ENCODE measurements at regions not wholly inside any gene's neighbourhood (a gene's known extent, or its start where the extent isn't known, plus 50 kb on each side); places are given as distances from the start of the nearest gene placed in this dataset.

GRCh38 chr10:83050815-83051214 is 1088.5 kb upstream of the GHITM start:
- no peaks in the 10 kb centered on the region for H3K36me3 ChIP-seq (ENCODE audit: insufficient read depth, low read length)
- no peak for DNase-seq (ENCODE audit: low read depth)
- Mint-ChIP-seq H3K27ac (ENCODE audit: unreplicated experiment) (no peak overlapping the region), H3K4me3 (ENCODE audit: unreplicated experiment) (no peak overlapping the region), H3K9me3 (ENCODE audit: unreplicated experiment) (no peaks in the 10 kb centered on the region), H3K27me3 (ENCODE audit: low read depth, unreplicated experiment) (no peaks in the 10 kb centered on the region), H3K36me3 (ENCODE audit: low read depth, unreplicated experiment) (no peaks in the 10 kb centered on the region), H3K4me1 (ENCODE audit: low read depth, unreplicated experiment) (no peaks in the 10 kb centered on the region)
- H3K4me2 ChIP-seq (ENCODE audit: low read length), result no peak overlapping the region
- no peak overlapping the region for H3K4me3 ChIP-seq (ENCODE audit: insufficient read depth, low read depth, low read length)
- no peaks in the 10 kb centered on the region for H3K79me2 ChIP-seq (ENCODE audit: insufficient read depth, low read length)
- TF ChIP-seq CTCF (IDR thresholded peaks at IDR 0.05; ENCODE audit: insufficient read depth, low read depth, low read length), result no peak
- TF ChIP-seq EZH2 (IDR thresholded peaks at IDR 0.05; ENCODE audit: insufficient read depth, low read length), result no peak
- H3K9me3 ChIP-seq (ENCODE audit: insufficient read depth, low read depth, low read length), result no peaks in the 10 kb centered on the region
- H3K4me1 ChIP-seq (ENCODE audit: insufficient read depth, low read length), result no peaks in the 10 kb centered on the region
- H3K9ac ChIP-seq (ENCODE audit: low read length), result no peak overlapping the region
- no peak for FAIRE-seq
- H3K27ac ChIP-seq (ENCODE audit: low read depth, low read length), result no peak overlapping the region
- H2AFZ ChIP-seq (ENCODE audit: low read depth, low read length), result no peak overlapping the region
- H3K27me3 ChIP-seq (ENCODE audit: insufficient read depth, low read length), result no peaks in the 10 kb centered on the region
- H4K20me1 ChIP-seq (ENCODE audit: insufficient read depth, low read length), result no peaks in the 10 kb centered on the region

GRCh38 chr10:83062871-83063270 is 1076.4 kb upstream of the GHITM start:
- Histone ChIP-seq H3K9me3 (ENCODE audit: insufficient read depth, low read depth, low read length) (no peaks in the 10 kb centered on the region), H3K4me2 (ENCODE audit: low read length) (no peak overlapping the region), H2AFZ (ENCODE audit: low read depth, low read length) (no peak overlapping the region), H3K27me3 (ENCODE audit: insufficient read depth, low read length) (no peaks in the 10 kb centered on the region), H3K4me1 (ENCODE audit: insufficient read depth, low read length) (no peaks in the 10 kb centered on the region), H3K4me3 (ENCODE audit: insufficient read depth, low read depth, low read length) (no peak overlapping the region), H3K79me2 (ENCODE audit: insufficient read depth, low read length) (no peaks in the 10 kb centered on the region), H3K36me3 (ENCODE audit: insufficient read depth, low read length) (no peaks in the 10 kb centered on the region), H4K20me1 (ENCODE audit: insufficient read depth, low read length) (no peaks in the 10 kb centered on the region), H3K27ac (ENCODE audit: low read depth, low read length) (no peak overlapping the region), H3K9ac (ENCODE audit: low read length) (no peak overlapping the region)
- Mint-ChIP-seq H3K4me1 (ENCODE audit: low read depth, unreplicated experiment) (no peaks in the 10 kb centered on the region), H3K4me3 (ENCODE audit: unreplicated experiment) (no peak overlapping the region), H3K36me3 (ENCODE audit: low read depth, unreplicated experiment) (no peaks in the 10 kb centered on the region), H3K27me3 (ENCODE audit: low read depth, unreplicated experiment) (no peaks in the 10 kb centered on the region), H3K27ac (ENCODE audit: unreplicated experiment) (no peak overlapping the region), H3K9me3 (ENCODE audit: unreplicated experiment) (peaks cover 5% of the 10 kb centered on the region)
- no peak for DNase-seq (ENCODE audit: low read depth)
- FAIRE-seq, result no peak
- TF ChIP-seq EZH2 (IDR thresholded peaks at IDR 0.05; ENCODE audit: insufficient read depth, low read length) (no peak), CTCF (IDR thresholded peaks at IDR 0.05; ENCODE audit: insufficient read depth, low read depth, low read length) (no peak)

GRCh38 chr10:83073472-83073871 is 1065.8 kb upstream of the GHITM start:
- Histone ChIP-seq H3K4me2 (ENCODE audit: low read length) (no peak overlapping the region), H2AFZ (ENCODE audit: low read depth, low read length) (no peak overlapping the region), H3K9ac (ENCODE audit: low read length) (no peak overlapping the region), H3K36me3 (ENCODE audit: insufficient read depth, low read length) (no peaks in the 10 kb centered on the region), H3K9me3 (ENCODE audit: insufficient read depth, low read depth, low read length) (no peaks in the 10 kb centered on the region), H4K20me1 (ENCODE audit: insufficient read depth, low read length) (no peaks in the 10 kb centered on the region), H3K4me1 (ENCODE audit: insufficient read depth, low read length) (peaks cover 5% of the 10 kb centered on the region), H3K79me2 (ENCODE audit: insufficient read depth, low read length) (no peaks in the 10 kb centered on the region), H3K4me3 (ENCODE audit: insufficient read depth, low read depth, low read length) (no peak overlapping the region), H3K27ac (ENCODE audit: low read depth, low read length) (no peak overlapping the region), H3K27me3 (ENCODE audit: insufficient read depth, low read length) (no peaks in the 10 kb centered on the region)
- H3K4me1 Mint-ChIP-seq (ENCODE audit: low read depth, unreplicated experiment), result no peaks in the 10 kb centered on the region
- FAIRE-seq, result no peak
- H3K36me3 Mint-ChIP-seq (ENCODE audit: low read depth, unreplicated experiment), result no peaks in the 10 kb centered on the region
- no peak overlapping the region for H3K4me3 Mint-ChIP-seq (ENCODE audit: unreplicated experiment)
- H3K9me3 Mint-ChIP-seq (ENCODE audit: unreplicated experiment), result no peaks in the 10 kb centered on the region
- H3K27ac Mint-ChIP-seq (ENCODE audit: unreplicated experiment), result no peak overlapping the region
- no peaks in the 10 kb centered on the region for H3K27me3 Mint-ChIP-seq (ENCODE audit: low read depth, unreplicated experiment)
- no peak for DNase-seq (ENCODE audit: low read depth)
- TF ChIP-seq CTCF (IDR thresholded peaks at IDR 0.05; ENCODE audit: insufficient read depth, low read depth, low read length), result no peak
- no peak for TF ChIP-seq EZH2 (IDR thresholded peaks at IDR 0.05; ENCODE audit: insufficient read depth, low read length)
